T1000 (cell line): ENCODE measurements at regions not wholly inside any gene's neighbourhood (a gene's known extent, or its start where the extent isn't known, plus 50 kb on each side); places are given as distances from the start of the nearest gene placed in this dataset.
A peak's percentile ranks its signal among the peaks of the same experiment; 100 is the strongest.
"Not testable (repeated sequence)": the region's sequence is repeated elsewhere in the genome, so short reads cannot be mapped to it uniquely, and the experiment has no call there.

ENCODE experiments used
- DNase-seq: peaks from one replicate; lab custom pipeline; 2025; ENCODE audit warnings: mixed read lengths; lab: John Stamatoyannopoulos, UW

DNA sequence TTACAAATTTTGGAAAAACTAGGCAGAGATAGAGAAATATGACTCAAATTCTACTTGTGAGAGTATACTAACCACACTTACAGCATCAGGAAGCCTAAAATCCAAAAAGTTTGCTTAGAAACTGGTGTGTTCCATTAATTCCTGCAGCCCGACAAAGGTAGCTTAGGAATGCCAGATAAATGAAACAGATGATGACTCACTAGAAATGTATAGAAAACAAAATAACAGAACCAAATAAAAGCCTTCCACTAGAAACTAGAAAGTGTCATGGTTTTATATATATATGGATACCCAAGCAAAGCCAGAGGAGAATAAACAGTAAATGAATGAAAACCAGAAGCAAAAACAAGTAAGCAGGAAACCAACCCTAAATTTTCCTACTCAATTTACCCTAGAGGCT, 272.2 kb upstream of the PRDM9 start:
- DNase-seq = no peak

DNA sequence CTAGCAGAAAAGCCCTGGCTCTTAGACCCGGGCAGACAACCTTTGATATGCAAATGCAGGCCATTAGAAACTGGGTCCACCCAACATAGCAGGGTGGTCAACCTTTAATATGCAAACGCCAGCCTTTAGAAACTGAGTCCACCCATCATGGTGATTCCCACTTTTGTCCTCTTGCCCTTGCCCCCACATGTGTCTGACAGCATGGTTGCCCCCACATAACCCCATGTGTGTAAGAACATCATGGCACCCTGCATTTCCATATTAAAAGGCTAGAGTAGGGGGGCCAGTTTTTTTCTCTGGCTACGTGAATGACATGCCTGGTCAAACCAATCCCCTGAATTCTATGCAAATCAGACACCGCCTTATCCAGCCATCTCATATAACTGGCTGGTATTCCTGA, 273.2 kb upstream of the PRDM9 start:
- DNase-seq = no peak

DNA sequence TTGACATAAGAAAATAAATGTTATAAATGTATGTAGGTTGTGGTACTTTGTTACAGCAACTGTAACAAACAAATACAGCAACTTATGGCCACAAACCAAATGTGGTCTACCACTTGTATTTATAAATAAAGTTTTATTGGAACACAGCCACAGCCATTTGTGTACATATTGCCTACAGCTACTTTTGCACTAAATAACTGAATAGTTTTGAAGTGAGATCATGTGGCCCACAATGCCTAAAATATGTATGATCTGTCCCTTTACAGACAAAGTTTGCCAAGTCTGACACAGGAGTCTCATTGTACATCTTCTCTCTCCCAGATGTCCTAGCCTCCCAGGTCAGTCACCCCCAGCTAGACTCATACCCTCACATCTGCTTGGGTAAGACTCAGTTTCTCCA, 283.6 kb upstream of the PRDM9 start:
- peak; percentile 1 for DNase-seq

- no peak for DNase-seq
Observed at GRCh38 chr5:23221831-23222230, 285.6 kb upstream of the PRDM9 start.

- no peak for DNase-seq
Observed at GRCh38 chr5:23217159-23217558, 290.2 kb upstream of the PRDM9 start.

DNA sequence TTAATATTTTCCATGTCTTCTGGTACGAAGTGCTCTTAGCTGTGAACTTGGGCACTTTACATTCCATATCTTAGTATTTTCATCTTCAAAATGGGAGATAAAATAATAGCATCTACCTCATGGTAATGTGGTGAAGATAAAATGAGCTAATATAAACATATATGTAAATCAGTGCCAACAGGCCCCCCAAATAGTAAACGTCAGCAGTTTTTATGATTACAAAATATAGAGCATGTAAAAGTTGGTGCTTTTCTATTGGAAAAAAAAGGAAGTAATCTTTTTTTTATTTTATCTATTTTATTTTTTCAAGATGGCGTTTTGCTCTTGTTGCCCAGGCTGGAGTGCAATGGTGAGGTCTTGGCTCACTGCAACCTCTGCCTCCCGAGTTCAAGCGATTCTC, 291.1 kb upstream of the PRDM9 start:
- DNase-seq = no peak

DNA sequence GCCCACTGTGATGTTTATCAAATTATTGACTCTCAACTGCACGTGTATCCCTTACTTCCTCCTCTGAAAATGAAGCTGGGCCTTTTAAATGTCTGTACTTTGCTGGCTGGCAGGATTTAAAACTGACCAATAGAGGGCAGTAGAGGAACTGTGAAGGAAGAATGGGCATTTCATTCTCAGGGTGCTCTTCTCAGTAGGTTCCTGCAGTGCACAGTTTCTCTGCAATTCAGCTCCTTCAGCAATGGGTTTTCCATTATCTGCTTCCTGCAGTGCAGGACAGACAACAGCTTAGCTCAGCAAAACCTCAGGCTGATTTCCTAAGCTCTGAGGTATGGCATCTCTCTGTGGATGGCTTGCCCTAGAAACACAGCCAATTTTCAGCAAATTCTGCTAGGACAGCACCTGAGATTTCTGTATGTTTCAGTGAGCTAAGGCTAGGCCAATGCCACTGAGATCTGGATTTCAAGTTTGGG, 298.4 kb upstream of the PRDM9 start:
- peak; percentile 10 for DNase-seq

DNA sequence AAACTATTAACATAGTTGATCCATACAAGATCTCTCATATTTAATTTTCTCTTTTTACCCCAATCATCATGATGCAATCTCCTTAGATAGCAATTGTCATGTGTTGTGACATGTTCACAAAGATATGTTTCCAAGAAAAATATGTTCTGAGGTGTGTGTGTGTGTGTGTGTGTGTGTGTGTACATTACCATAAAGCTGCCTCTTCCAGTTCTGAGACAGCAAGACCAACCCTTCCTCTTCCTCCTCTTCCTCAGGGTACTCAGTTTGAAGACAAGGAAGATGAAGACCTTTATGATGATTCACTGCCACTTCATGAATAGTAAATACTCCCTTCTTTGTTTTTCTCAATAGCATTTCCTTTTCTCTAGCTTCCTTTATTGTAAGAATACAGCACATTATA, 303.3 kb upstream of the PRDM9 start:
- DNase-seq = no peak

GRCh38 chr5:23169660-23170416, 316.7 kb upstream of the CDH12 start:
- DNase-seq = no peak

DNA sequence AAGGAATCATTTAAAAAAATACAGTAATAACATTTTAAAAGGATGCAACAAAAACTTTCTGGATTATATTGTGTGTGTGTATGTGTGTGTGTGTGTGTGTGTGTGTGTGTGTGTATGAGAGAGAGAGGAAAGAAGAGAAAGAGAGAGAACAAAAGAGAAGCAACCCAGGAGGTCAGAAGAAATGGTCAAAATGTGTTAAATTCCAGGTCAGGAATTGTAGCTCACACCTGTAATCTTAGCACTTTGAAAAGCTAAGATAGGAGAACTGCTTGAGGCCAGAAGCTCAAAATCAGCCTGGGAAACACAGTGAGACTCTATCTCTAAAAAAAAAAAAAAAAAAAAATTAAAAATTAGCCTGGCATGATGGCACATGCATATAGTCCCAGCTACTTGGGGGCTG, 311.8 kb upstream of the CDH12 start:
- DNase-seq = no peak

GRCh38 chr5:23158179-23158578, 305.0 kb upstream of the CDH12 start:
- no peak for DNase-seq

DNA sequence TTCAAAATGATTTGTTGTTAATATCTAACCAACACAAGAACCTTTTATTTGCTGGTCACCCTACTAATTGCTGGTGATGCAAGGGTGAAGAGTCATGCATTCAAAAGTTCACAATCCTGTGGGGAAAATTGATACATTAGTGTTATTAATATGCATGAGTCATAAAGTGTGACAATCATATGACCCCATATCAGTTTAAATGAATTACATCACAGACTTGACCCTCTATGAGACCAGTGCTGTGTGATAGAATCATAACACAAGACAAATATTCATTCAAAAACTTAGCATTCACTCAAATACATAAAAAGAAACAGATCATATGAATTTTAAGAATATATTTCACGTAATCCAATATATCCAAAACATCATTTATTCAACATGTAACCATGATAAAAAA, 304.6 kb upstream of the CDH12 start:
- no peak for DNase-seq

- no peak for DNase-seq
Observed at GRCh38 chr5:23157169-23157568, 304.0 kb upstream of the CDH12 start.

DNA sequence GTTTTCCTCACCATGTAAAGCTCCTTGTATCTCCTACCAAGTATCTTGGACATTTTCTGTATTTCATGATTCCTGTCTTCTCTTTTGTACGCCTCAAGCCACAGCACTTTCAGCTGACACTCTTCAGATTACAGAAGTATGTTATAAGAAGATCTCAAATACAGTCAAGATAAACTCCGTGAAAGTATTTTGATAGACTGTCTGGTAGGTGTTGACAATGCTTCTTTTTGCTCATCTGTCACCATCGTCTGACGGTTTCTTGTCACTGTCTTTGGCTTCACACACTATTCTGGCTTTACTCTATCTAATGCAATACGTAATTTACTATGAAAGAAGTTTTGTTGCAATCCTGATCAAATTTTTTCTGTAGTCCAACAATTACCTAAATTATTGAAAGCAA, 294.5 kb upstream of the CDH12 start:
- DNase-seq = no peak

- no peak for DNase-seq
Observed at GRCh38 chr5:23146183-23146582, 293.0 kb upstream of the CDH12 start.

DNA sequence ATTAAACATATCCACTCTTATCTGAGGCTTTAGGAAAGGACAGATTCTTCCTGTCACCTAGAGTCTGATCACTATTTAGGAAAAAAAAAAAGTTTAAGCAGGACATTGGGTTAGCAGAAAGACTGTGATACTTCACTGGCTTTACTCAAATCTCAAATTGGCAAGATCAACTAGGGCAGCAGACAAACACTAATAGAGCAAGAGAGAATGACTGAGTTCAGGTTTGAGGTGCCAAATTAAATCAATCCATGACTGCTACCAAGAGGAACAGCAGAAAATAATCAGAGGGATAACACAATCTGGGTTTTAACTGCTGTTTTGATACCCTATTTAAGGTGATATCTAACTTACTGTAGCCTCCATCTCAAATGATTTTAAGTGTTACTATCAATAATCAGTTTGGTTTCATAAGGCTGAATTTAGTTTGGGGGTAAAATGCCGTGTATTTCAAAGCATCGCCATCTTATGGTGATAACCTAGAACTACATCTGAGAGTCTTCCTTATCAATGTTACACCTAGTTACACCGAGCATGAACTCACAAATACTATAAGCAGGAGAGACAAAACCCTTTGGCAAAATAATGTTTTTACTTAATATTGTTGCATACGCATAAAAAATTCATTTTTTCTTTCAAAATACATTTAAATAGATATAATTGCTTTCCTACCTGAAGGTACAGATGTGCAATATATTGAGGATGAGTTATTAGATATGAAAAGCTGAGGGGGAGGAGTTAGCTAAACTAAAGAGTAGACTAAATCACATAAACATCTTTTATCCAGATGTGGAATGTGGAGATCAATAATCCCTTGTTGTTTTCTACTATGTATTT, 286.4 kb upstream of the CDH12 start:
- DNase-seq = no peak

GRCh38 chr5:23136958-23137357, 283.8 kb upstream of the CDH12 start:
- DNase-seq = no peak

- DNase-seq = no peak
Observed at GRCh38 chr5:23132231-23132630, 279.1 kb upstream of the CDH12 start.

GRCh38 chr5:23112237-23112636, 259.1 kb upstream of the CDH12 start:
- DNase-seq = no peak

DNA sequence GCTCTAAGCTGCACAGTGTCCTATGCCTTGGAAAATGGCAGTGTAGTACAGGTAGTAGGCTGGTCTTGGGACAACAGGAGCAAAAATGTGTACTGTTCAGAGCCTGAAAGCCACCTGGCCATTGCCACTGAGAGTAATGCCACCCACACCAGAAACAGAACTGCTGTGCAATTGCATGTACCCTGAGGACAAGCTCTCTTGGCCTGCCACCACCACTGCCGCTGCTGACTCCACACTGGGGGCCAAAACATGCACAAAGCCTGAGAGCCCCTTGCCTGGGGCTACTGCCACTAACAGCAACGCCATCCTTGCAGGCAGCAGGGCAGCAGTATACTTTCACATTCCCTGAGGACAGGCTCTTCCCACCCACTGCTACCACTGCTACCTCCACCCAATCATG, 251.9 kb upstream of the CDH12 start:
- DNase-seq = no peak

DNA sequence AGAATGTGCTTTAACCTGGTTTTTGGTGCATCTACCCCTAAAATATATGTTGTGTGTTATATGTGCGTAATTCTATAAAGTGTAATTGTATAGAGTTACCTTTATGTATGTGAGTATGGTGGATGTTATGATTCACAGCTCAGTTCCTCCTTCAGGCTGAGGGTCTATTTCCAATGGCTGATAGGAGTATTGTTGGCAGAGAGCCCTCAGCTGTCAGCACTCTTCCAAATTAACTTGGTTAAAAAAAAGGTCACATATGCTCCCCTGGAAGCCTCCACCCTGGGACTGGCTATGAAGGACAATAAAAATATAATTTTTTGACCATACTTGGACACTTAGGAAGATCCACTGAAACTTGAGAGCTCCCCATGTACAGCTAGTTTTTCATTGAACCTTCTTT, 250.4 kb upstream of the CDH12 start:
- DNase-seq = no peak

DNA sequence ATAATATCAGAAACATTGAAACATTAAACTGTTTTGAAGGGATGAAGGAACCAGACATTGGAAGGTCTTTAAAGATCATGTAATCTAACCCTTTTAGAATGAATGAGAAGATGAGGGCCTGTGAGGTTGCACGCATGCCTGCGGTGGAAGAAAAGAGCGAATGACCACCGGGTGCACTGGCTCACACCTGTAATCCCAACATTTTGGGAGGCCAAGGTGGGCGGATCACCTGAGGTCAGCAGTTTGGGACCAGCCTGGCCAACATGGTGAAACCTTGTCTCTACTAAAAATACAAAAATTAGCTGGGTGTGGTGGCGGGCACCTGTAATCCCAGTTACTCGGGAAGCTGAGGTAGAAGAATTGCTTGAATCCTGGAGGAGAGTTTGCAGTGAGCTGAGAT, 242.3 kb upstream of the CDH12 start:
- not testable (repeated sequence) for DNase-seq

GRCh38 chr5:23089286-23089685, 236.1 kb upstream of the CDH12 start:
- DNase-seq = no peak
